GM20431 (cell line): ENCODE measurements at regions not wholly inside any gene's neighbourhood (a gene's known extent, or its start where the extent isn't known, plus 50 kb on each side); places are given as distances from the start of the nearest gene placed in this dataset.

Experiments used
- in situ Hi-C: fragments of 300-500 bp; cut with MseI, MboI; formaldehyde crosslinking; loops from one replicate; pipeline ENCODE4 v1.15.0; 2020; ENCODE audit warnings: low sequenced_read_pairs; ENCODE audit not compliant: unreplicated experiment

- in situ Hi-C loops, result loop anchor here (25.0 kb wide), 1 partner anchor 101 kb away; no protein-coding TSS in a partner anchor
These were observed 238.1 kb upstream of the MAF start for GRCh38 chr16:79838496-79839259.

- in situ Hi-C loops, result loop anchor here (25.0 kb wide), 1 partner anchor 99 kb away; no protein-coding TSS in a partner anchor
These were observed 235.6 kb upstream of the MAF start for GRCh38 chr16:79836144-79836543.

GRCh38 chr16:79835194-79835593 is 234.7 kb upstream of the MAF start:
- in situ Hi-C loops, result loop anchor here (25.0 kb wide), 1 partner anchor 98 kb away; no protein-coding TSS in a partner anchor

GRCh38 chr16:79834720-79835119 is 234.2 kb upstream of the MAF start:
- in situ Hi-C loops, result loop anchor here (25.0 kb wide), 1 partner anchor 97 kb away; no protein-coding TSS in a partner anchor

- in situ Hi-C loops, result loop anchor here (25.0 kb wide), 1 partner anchor 97 kb away; no protein-coding TSS in a partner anchor
These were observed 233.5 kb upstream of the MAF start for GRCh38 chr16:79834003-79834402.

- in situ Hi-C loops, result loop anchor here (25.0 kb wide), 1 partner anchor 96 kb away; no protein-coding TSS in a partner anchor
These were observed 233.0 kb upstream of the MAF start for GRCh38 chr16:79833559-79833958.

GRCh38 chr16:79826732-79827475 is 226.4 kb upstream of the MAF start:
- in situ Hi-C loops, result loop anchor here (25.0 kb wide), 1 partner anchor 90 kb away; no protein-coding TSS in a partner anchor

- in situ Hi-C loops, result loop anchor here (25.0 kb wide), 1 partner anchor 88 kb away; no protein-coding TSS in a partner anchor
These were observed 224.5 kb upstream of the MAF start for GRCh38 chr16:79825002-79825401.

- in situ Hi-C loops, result no loop called here
These were observed 223.1 kb upstream of the MAF start for GRCh38 chr16:79823639-79824038.

GRCh38 chr16:79821911-79822310 is 221.4 kb upstream of the MAF start:
- in situ Hi-C loops, result no loop called here

- in situ Hi-C loops, result no loop called here
These were observed 215.6 kb upstream of the MAF start for GRCh38 chr16:79816081-79816497.

GRCh38 chr16:79815049-79815448 is 214.5 kb upstream of the MAF start:
- in situ Hi-C loops, result no loop called here

- in situ Hi-C loops, result no loop called here
These were observed 213.6 kb upstream of the MAF start for GRCh38 chr16:79814124-79814523.

GRCh38 chr16:79811541-79811940 is 211.0 kb upstream of the MAF start:
- in situ Hi-C loops, result no loop called here

- in situ Hi-C loops, result no loop called here
These were observed 210.1 kb upstream of the MAF start for GRCh38 chr16:79810449-79811189.

GRCh38 chr16:79809376-79809775 is 208.8 kb upstream of the MAF start:
- in situ Hi-C loops, result no loop called here

GRCh38 chr16:79808731-79809130 is 208.2 kb upstream of the MAF start:
- in situ Hi-C loops, result no loop called here

- in situ Hi-C loops, result no loop called here
These were observed 206.2 kb upstream of the MAF start for GRCh38 chr16:79806757-79807156.

GRCh38 chr16:79805621-79806020 is 205.1 kb upstream of the MAF start:
- in situ Hi-C loops, result no loop called here

GRCh38 chr16:79801646-79802045 is 201.1 kb upstream of the MAF start:
- in situ Hi-C loops, result no loop called here
